Loucy (cell line): ENCODE measurements at regions not wholly inside any gene's neighbourhood (a gene's known extent, or its start where the extent isn't known, plus 50 kb on each side); places are given as distances from the start of the nearest gene placed in this dataset.

Source experiments
- H2AFZ ChIP-seq: fragments of 200-600 bp; sonication (generic); 2 replicates; pipeline ENCODE4 v1.6.0; 2016; ENCODE audit warnings: antibody characterized with exemption, mild to moderate bottlenecking, low read length, moderate library complexity
- H3F3A ChIP-seq: fragments of 200-600 bp; 2 replicates; pipeline ENCODE4 v1.6.0; 2016; ENCODE audit warnings: antibody characterized with exemption, low read depth, mild to moderate bottlenecking
- H3K27me3 ChIP-seq: fragments of 200-600 bp; sonication (generic); 2 replicates; pipeline ENCODE4 v1.6.1; 2014; ENCODE audit warnings: low read length, mild to moderate bottlenecking; ENCODE audit not compliant: insufficient read depth, poor library complexity, severe bottlenecking
- H3K36me3 ChIP-seq: fragments of 200-600 bp; sonication (generic); 2 replicates; pipeline ENCODE4 v1.6.1; 2016; ENCODE audit warnings: low read length; ENCODE audit not compliant: insufficient read depth
- H3K4me1 ChIP-seq: fragments of 200-600 bp; sonication (generic); 2 replicates; pipeline ENCODE4 v1.5.1; 2014; ENCODE audit warnings: low read length, mild to moderate bottlenecking; ENCODE audit not compliant: insufficient read depth, poor library complexity, severe bottlenecking
- H3K4me2 ChIP-seq: fragments of 200-600 bp; sonication (generic); 2 replicates; pipeline ENCODE4 v1.6.0; 2014; ENCODE audit warnings: antibody characterized with exemption, low read length, low read depth, mild to moderate bottlenecking; ENCODE audit not compliant: poor library complexity, severe bottlenecking
- H3K4me3 ChIP-seq: fragments of 200-600 bp; sonication (generic); 2 replicates; pipeline ENCODE4 v1.5.1; 2014; ENCODE audit warnings: low read length, mild to moderate bottlenecking, mixed read lengths; ENCODE audit not compliant: poor library complexity, severe bottlenecking
- H3K79me2 ChIP-seq: fragments of 200-600 bp; sonication (generic); 2 replicates; pipeline ENCODE4 v1.6.1; 2014; ENCODE audit warnings: low read length; ENCODE audit not compliant: insufficient read depth
- H3K9ac ChIP-seq: fragments of 200-600 bp; sonication (generic); 2 replicates; pipeline ENCODE4 v1.6.0; 2014; ENCODE audit warnings: mild to moderate bottlenecking, low read depth, low read length, moderate library complexity; ENCODE audit not compliant: poor library complexity, severe bottlenecking
- H3K9me2 ChIP-seq: fragments of 200-600 bp; sonication (generic); replicated peaks from 2 replicates; pipeline ENCODE4 v1.6.1; 2016; ENCODE audit warnings: low read depth, low read length, mixed read lengths
- H3K9me3 ChIP-seq: fragments of 200-600 bp; sonication (generic); 2 replicates; pipeline ENCODE4 v1.6.1; 2014; ENCODE audit warnings: mild to moderate bottlenecking, antibody characterized with exemption, low read length, low read depth; ENCODE audit not compliant: insufficient read depth
- H4K20me1 ChIP-seq: fragments of 200-600 bp; sonication (generic); 2 replicates; pipeline ENCODE4 v1.6.0; 2014; ENCODE audit warnings: antibody characterized with exemption, low read length, mild to moderate bottlenecking; ENCODE audit not compliant: insufficient read depth, poor library complexity, severe bottlenecking
- CTCF ChIP-seq: fragments of 200-600 bp; sonication (generic); conservative IDR thresholded peaks from 2 replicates; pipeline ENCODE4 v1.5.1; 2014; ENCODE audit warnings: mild to moderate bottlenecking, antibody characterized with exemption, low read length
- EZH2phosphoT487 ChIP-seq: fragments of 200-600 bp; IDR thresholded peaks from 2 replicates; pipeline ENCODE4 v1.6.1; 2018; ENCODE audit warnings: antibody characterized with exemption, mild to moderate bottlenecking, moderate library complexity, borderline replicate concordance

GRCh38 chr11:112625814-112626213 lies 335.4 kb upstream of the NCAM1 start:
- no peaks in the 10 kb centered on the region for H3K36me3 ChIP-seq
- no peak overlapping the region for H3K4me2 ChIP-seq
- H2AFZ ChIP-seq: no peak overlapping the region
- no peaks in the 10 kb centered on the region for H3F3A ChIP-seq
- TF ChIP-seq CTCF: no peak
- TF ChIP-seq EZH2phosphoT487: no peak
- H4K20me1 ChIP-seq: no peaks in the 10 kb centered on the region
- no peaks in the 10 kb centered on the region for H3K9me3 ChIP-seq
- no peaks in the 10 kb centered on the region for H3K27me3 ChIP-seq
- no peak overlapping the region for H3K4me3 ChIP-seq
- H3K9ac ChIP-seq: no peak overlapping the region
- H3K9me2 ChIP-seq: no peaks in the 10 kb centered on the region
- H3K4me1 ChIP-seq: no peaks in the 10 kb centered on the region
- no peaks in the 10 kb centered on the region for H3K79me2 ChIP-seq

GRCh38 chr11:112626731-112627130 lies 334.5 kb upstream of the NCAM1 start:
- TF ChIP-seq CTCF (no peak), EZH2phosphoT487 (no peak)
- no peak overlapping the region for H2AFZ ChIP-seq
- H3K27me3 ChIP-seq: no peaks in the 10 kb centered on the region
- no peaks in the 10 kb centered on the region for H3K36me3 ChIP-seq
- no peaks in the 10 kb centered on the region for H3K9me3 ChIP-seq
- no peaks in the 10 kb centered on the region for H3K4me1 ChIP-seq
- no peak overlapping the region for H3K4me2 ChIP-seq
- no peaks in the 10 kb centered on the region for H3K9me2 ChIP-seq
- no peak overlapping the region for H3K4me3 ChIP-seq
- H3K9ac ChIP-seq: no peak overlapping the region
- no peaks in the 10 kb centered on the region for H4K20me1 ChIP-seq
- H3F3A ChIP-seq: no peaks in the 10 kb centered on the region
- H3K79me2 ChIP-seq: no peaks in the 10 kb centered on the region

GRCh38 chr11:112627588-112628045 lies 333.6 kb upstream of the NCAM1 start:
- H3K4me3 ChIP-seq: no peak overlapping the region

More at GRCh38 chr11:112627588-112628045, 333.6 kb upstream of the NCAM1 start:
- Histone ChIP-seq H3K4me2 (no peak overlapping the region), H3K36me3 (no peaks in the 10 kb centered on the region), H3K27me3 (no peaks in the 10 kb centered on the region), H4K20me1 (no peaks in the 10 kb centered on the region), H2AFZ (no peak overlapping the region), H3K9me2 (no peaks in the 10 kb centered on the region), H3K9me3 (no peaks in the 10 kb centered on the region), H3K79me2 (no peaks in the 10 kb centered on the region), H3F3A (no peaks in the 10 kb centered on the region), H3K4me1 (no peaks in the 10 kb centered on the region), H3K9ac (no peak overlapping the region)
- TF ChIP-seq EZH2phosphoT487: no peak
- no peak for TF ChIP-seq CTCF
